Suprapubic skin (tissue), 4 donors: ENCODE measurements at regions not wholly inside any gene's neighbourhood (a gene's known extent, or its start where the extent isn't known, plus 50 kb on each side); places are given as distances from the start of the nearest gene placed in this dataset.

Experiments
- DNase-seq, 2 donors: peaks; one replicate each; pipeline ENCODE4 v3.0.0-alpha.2; 2019; ENCODE audit warnings: low spot score in 2 of 2
- H3K27ac ChIP-seq: fragments of 200-600 bp; sonication (generic); one replicate; pipeline ENCODE4 v1.5.1; 2019
- H3K27me3 ChIP-seq: fragments of 200-600 bp; sonication (generic); one replicate; pipeline ENCODE4 v1.5.1; 2019
- H3K36me3 ChIP-seq: fragments of 200-600 bp; sonication (generic); one replicate; pipeline ENCODE4 v1.5.1; 2019
- H3K4me1 ChIP-seq: fragments of 200-600 bp; sonication (generic); one replicate; pipeline ENCODE4 v1.5.1; 2019
- H3K4me3 ChIP-seq: fragments of 200-600 bp; sonication (generic); one replicate; pipeline ENCODE4 v1.5.1; 2019; ENCODE audit warnings: mild to moderate bottlenecking
- H3K9me3 ChIP-seq: fragments of 200-600 bp; sonication (generic); one replicate; pipeline ENCODE4 v1.5.1; 2019
- EP300 ChIP-seq: sonication (generic); formaldehyde crosslinking; IDR thresholded peaks from one replicate; pipeline ENCODE4 v1.6.1; 2017; ENCODE audit warnings: antibody characterized with exemption
- POLR2A ChIP-seq, 2 donors: fragments of 450-650 bp; IDR thresholded peaks; one replicate each; pipeline ENCODE4 v1.6.1; 2017; ENCODE audit warnings: antibody characterized with exemption in 2 of 2, mild to moderate bottlenecking in 2 of 2, moderate library complexity in 2 of 2
- POLR2AphosphoS5 ChIP-seq, 3 donors: sonication (generic); formaldehyde crosslinking; IDR thresholded peaks; one replicate each; pipeline ENCODE4 v1.6.1; 2017; ENCODE audit warnings: antibody characterized with exemption in 3 of 3
- WGBS: methylation state at CpG from one replicate; pipeline ENCODE4 v1.1.5; 2018; 5-methylcytosine and 5-hydroxymethylcytosine counted together
- TF ChIP-seq, protein P1 (sequence below), 2 donors: fragments of 200-600 bp in 1 of 2; fragments of 450-650 bp in 1 of 2; sonication (generic) in 1 of 2; IDR thresholded peaks; one replicate each; pipeline ENCODE4 v1.5.1; 2016 to 2019; ENCODE audit warnings: antibody characterized with exemption in 2 of 2, mild to moderate bottlenecking in 1 of 2, moderate library complexity in 1 of 2

DNA sequence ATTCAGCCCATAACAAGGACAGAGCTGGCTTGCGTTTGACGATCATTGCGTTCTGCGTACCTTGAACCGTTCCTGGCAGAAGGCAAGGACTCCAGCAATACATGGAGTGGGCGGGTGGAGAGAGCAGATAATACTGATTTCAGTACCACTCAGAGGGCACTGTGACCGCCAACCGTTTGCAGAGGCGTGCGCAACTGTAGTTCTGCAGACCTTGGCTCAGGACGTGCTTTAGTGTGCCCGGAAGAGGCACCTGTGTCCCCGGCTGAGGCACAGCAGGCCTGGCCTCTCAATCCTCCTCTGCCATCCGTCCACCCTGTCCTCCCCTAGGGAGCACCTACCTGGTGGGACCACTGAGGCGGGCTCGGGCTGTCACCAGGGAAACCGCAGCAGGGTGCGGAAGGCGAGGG, 117.6 kb upstream of the USP29 start:
- TF ChIP-seq POLR2A (IDR thresholded peaks at IDR 0.05) (no peak), EP300 (no peak), POLR2AphosphoS5 (IDR thresholded peaks at IDR 0.05) (no peak)
- TF ChIP-seq, protein P1, sequence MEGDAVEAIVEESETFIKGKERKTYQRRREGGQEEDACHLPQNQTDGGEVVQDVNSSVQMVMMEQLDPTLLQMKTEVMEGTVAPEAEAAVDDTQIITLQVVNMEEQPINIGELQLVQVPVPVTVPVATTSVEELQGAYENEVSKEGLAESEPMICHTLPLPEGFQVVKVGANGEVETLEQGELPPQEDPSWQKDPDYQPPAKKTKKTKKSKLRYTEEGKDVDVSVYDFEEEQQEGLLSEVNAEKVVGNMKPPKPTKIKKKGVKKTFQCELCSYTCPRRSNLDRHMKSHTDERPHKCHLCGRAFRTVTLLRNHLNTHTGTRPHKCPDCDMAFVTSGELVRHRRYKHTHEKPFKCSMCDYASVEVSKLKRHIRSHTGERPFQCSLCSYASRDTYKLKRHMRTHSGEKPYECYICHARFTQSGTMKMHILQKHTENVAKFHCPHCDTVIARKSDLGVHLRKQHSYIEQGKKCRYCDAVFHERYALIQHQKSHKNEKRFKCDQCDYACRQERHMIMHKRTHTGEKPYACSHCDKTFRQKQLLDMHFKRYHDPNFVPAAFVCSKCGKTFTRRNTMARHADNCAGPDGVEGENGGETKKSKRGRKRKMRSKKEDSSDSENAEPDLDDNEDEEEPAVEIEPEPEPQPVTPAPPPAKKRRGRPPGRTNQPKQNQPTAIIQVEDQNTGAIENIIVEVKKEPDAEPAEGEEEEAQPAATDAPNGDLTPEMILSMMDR (IDR thresholded peaks at IDR 0.05) = no peak
- 94% methylated on average over 18 of the region's 19 CpGs for WGBS
- no peaks in the 10 kb centered on the region for H3K27me3 ChIP-seq
- H3K4me1 ChIP-seq = no peaks in the 10 kb centered on the region
- H3K9me3 ChIP-seq = peaks cover 22% of the 10 kb centered on the region
- H3K36me3 ChIP-seq = no peaks in the 10 kb centered on the region
- no peak overlapping the region for H3K4me3 ChIP-seq
- DNase-seq = no peak
- no peak overlapping the region for H3K27ac ChIP-seq

- Histone ChIP-seq H3K36me3 (no peaks in the 10 kb centered on the region), H3K27me3 (no peaks in the 10 kb centered on the region), H3K27ac (no peak overlapping the region), H3K4me1 (no peaks in the 10 kb centered on the region), H3K9me3 (peaks cover 22% of the 10 kb centered on the region), H3K4me3 (no peak overlapping the region)
- no peak for DNase-seq
- WGBS = 83% methylated on average over 15 of the region's 15 CpGs
- TF ChIP-seq, protein P1 (IDR thresholded peaks at IDR 0.05) = no peak
- TF ChIP-seq POLR2AphosphoS5 (IDR thresholded peaks at IDR 0.05) = no peak
- TF ChIP-seq POLR2A (IDR thresholded peaks at IDR 0.05) = no peak
- no peak for TF ChIP-seq EP300
These were observed 117.1 kb upstream of the USP29 start for GRCh38 chr19:57002710-57003109.

DNA sequence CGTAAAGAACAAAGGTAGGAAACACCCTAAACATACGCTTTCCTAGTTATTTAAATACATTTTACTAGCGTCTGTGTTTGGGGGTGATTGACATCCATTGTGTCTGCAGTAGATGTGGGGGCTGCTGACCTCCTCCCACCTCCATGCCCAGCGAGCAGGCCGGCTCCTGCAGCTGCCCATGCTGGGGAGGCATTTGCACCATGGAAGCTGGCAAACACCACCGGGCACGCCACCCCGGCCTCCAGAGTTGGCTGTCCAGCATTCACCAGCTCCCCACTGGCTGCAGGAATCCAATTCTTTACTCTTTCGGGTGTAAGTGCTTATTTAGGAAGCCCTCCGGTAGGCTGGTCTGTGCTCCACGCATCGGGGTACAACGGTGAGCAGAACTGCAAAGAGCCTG, 115.4 kb upstream of the USP29 start:
- 85% methylated on average over 13 of the region's 13 CpGs for WGBS
- H3K9me3 ChIP-seq = peaks cover 25% of the 10 kb centered on the region
- H3K4me1 ChIP-seq = no peaks in the 10 kb centered on the region
- no peaks in the 10 kb centered on the region for H3K27me3 ChIP-seq
- TF ChIP-seq, protein P1 (IDR thresholded peaks at IDR 0.05) = no peak
- no peak for TF ChIP-seq POLR2AphosphoS5 (IDR thresholded peaks at IDR 0.05)
- no peak for TF ChIP-seq EP300
- no peak for TF ChIP-seq POLR2A (IDR thresholded peaks at IDR 0.05)
- no peaks in the 10 kb centered on the region for H3K36me3 ChIP-seq
- H3K27ac ChIP-seq = no peak overlapping the region
- H3K4me3 ChIP-seq = no peak overlapping the region
- DNase-seq = no peak

- Histone ChIP-seq H3K36me3 (no peaks in the 10 kb centered on the region), H3K27ac (no peak overlapping the region), H3K9me3 (peaks cover 19% of the 10 kb centered on the region), H3K4me3 (no peak overlapping the region), H3K4me1 (no peaks in the 10 kb centered on the region), H3K27me3 (no peaks in the 10 kb centered on the region)
- TF ChIP-seq EP300 = no peak
- no peak for TF ChIP-seq POLR2AphosphoS5 (IDR thresholded peaks at IDR 0.05)
- no peak for TF ChIP-seq POLR2A (IDR thresholded peaks at IDR 0.05)
- TF ChIP-seq, protein P1 (IDR thresholded peaks at IDR 0.05) = no peak
- no peak for DNase-seq
- WGBS = 85% methylated on average over 6 of the region's 6 CpGs
These were observed 111.4 kb upstream of the USP29 start for GRCh38 chr19:57008432-57008831.

DNA sequence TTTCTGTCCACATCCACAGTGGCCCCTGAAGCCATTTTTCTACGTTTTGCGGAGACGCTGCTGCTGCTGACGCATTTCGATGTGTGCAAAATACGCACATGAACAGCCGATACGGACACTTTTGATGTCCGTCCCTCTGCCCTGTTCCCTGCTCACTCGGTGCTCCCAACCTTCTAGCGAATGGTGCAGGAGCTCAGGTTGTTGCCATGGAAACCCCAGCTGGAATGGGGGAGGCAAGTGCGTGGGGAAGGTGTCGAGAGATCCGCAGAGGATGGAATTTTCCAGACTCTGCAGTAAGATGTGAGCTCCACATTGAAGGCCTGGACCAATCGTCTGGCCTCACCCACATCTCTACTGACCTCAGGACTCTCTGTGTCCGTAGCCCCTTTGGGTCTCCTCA, 109.2 kb upstream of the USP29 start:
- DNase-seq = no peak
- WGBS = 77% methylated on average over 16 of the region's 16 CpGs
- H3K36me3 ChIP-seq = no peaks in the 10 kb centered on the region
- peaks cover 20% of the 10 kb centered on the region for H3K9me3 ChIP-seq
- no peak overlapping the region for H3K4me3 ChIP-seq
- no peaks in the 10 kb centered on the region for H3K4me1 ChIP-seq
- H3K27ac ChIP-seq = no peak overlapping the region
- H3K27me3 ChIP-seq = no peaks in the 10 kb centered on the region
- TF ChIP-seq POLR2A (IDR thresholded peaks at IDR 0.05) (no peak), POLR2AphosphoS5 (IDR thresholded peaks at IDR 0.05) (no peak), EP300 (no peak)
- TF ChIP-seq, protein P1 (IDR thresholded peaks at IDR 0.05) = no peak
